ENCODE measurements at regions not wholly inside any gene's neighbourhood (a gene's known extent, or its start where the extent isn't known, plus 50 kb on each side); places are given as distances from the start of the nearest gene placed in this dataset.
A peak's percentile ranks its signal among the peaks of the same experiment; 100 is the strongest.

DNA sequence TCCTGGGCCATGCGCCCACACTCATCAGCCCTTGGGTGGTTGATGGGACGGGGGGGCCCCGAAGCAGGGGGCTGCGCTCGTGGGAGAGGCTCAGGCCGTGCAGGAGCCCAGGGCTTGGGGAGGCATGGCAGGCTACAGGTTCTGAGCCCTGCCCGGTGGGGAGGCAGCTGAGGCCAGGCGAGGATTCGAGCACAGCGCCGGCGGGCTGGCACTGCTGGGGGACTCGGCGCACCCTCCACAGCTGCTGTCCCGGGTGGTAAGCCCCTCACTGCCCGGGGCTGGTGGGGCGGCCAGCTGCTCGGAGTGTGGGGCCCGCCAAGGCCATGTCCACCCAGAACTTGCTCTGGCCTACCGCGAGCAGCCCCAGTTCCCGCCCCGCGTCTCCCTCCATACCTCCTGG, 295.8 kb upstream of the SEL1L start:
- intact Hi-C loops (cut with DNase I; ENCODE audit: low total_unique reads), result no loop called here
- no peak for DNase-seq (ENCODE audit: low spot score in 2 of 2)
- 94 to 99% methylated on average over 19 to 24 of the region's 24 CpGs for WGBS, 2 donors
- TF ChIP-seq POLR2A (IDR thresholded peaks at IDR 0.05), result no peak
- TF ChIP-seq CTCF (IDR thresholded peaks at IDR 0.05), result no peak
- H3K4me3 ChIP-seq (ENCODE audit: low read depth, poor library complexity, severe bottlenecking), result no peak overlapping the region

GRCh38 chr14:81831128-81831820, 297.6 kb upstream of the SEL1L start:
- TF ChIP-seq POLR2A (IDR thresholded peaks at IDR 0.05), result no peak
- no peak for TF ChIP-seq CTCF (IDR thresholded peaks at IDR 0.05)
- peak; percentile 40 to 83 for DNase-seq (ENCODE audit: low spot score in 2 of 2)
- no peak overlapping the region for H3K4me3 ChIP-seq (ENCODE audit: low read depth, poor library complexity, severe bottlenecking)
- intact Hi-C loops (cut with DNase I; ENCODE audit: low total_unique reads), result no loop called here
- 32 to 52% methylated on average over 4 of the region's 4 CpGs for WGBS, 2 donors

GRCh38 chr14:81834308-81834707, 300.7 kb upstream of the SEL1L start:
- TF ChIP-seq CTCF (IDR thresholded peaks at IDR 0.05) (no peak), POLR2A (IDR thresholded peaks at IDR 0.05) (no peak)
- no peak overlapping the region for H3K4me3 ChIP-seq (ENCODE audit: low read depth, poor library complexity, severe bottlenecking)
- intact Hi-C loops (cut with DNase I; ENCODE audit: low total_unique reads), result no loop called here
- no peak for DNase-seq (ENCODE audit: low spot score in 2 of 2)
- WGBS, 2 donors, result 17 to 39% methylated on average over 1 of the region's 1 CpG

DNA sequence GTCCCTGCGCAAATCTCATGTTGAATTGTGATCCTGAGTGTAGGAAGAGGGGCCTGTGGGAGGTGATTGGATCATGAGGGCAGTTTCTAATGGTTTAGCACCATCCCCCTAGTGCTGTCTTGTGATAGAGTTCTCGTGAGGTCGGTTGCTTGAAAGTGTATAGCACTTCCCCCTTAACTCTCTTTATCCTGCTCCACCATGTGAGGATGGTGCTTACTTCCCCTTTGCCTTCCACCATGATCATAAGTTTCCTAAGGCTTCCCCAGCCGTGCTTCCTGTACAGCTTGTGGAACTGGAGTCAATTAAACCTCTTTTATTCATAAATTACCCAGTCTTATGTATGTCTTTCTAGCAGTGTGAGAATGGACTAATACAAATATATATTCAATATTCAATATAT, 303.7 kb upstream of the SEL1L start:
- no peak for TF ChIP-seq POLR2A (IDR thresholded peaks at IDR 0.05)
- no peak for TF ChIP-seq CTCF (IDR thresholded peaks at IDR 0.05)
- DNase-seq (ENCODE audit: low spot score in 2 of 2), result no peak
- no peak overlapping the region for H3K4me3 ChIP-seq (ENCODE audit: low read depth, poor library complexity, severe bottlenecking)
- WGBS, 2 donors, result 73 to 86% methylated on average over 4 of the region's 4 CpGs
- intact Hi-C loops (cut with DNase I; ENCODE audit: low total_unique reads), result no loop called here

GRCh38 chr14:81839056-81839455, 305.4 kb upstream of the SEL1L start:
- intact Hi-C loops (cut with DNase I; ENCODE audit: low total_unique reads), result no loop called here
- TF ChIP-seq CTCF (IDR thresholded peaks at IDR 0.05), result no peak
- TF ChIP-seq POLR2A (IDR thresholded peaks at IDR 0.05), result no peak
- 34 to 42% methylated on average over 2 of the region's 2 CpGs for WGBS, 2 donors
- no peak for DNase-seq (ENCODE audit: low spot score in 2 of 2)
- H3K4me3 ChIP-seq (ENCODE audit: low read depth, poor library complexity, severe bottlenecking), result no peak overlapping the region

DNA sequence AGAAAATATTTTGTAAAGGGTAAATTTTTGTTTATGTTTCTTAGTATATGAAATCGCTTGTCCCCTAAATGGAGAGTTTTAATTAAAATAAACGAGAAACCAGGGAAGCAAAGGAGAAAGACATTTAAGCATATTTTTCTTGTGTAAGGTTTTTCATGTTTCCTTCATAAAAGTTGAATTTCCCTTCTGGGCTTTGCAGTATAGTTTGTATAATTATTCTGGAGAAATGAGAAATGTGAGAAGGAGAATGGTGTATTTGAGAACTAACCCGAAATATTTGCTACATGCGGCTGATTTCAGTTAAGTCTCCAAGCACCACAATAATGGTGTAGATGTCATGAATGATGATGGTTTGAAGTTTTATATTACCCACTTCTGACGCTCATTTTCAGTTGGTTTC, 307.7 kb upstream of the SEL1L start:
- TF ChIP-seq POLR2A (IDR thresholded peaks at IDR 0.05) (no peak), CTCF (IDR thresholded peaks at IDR 0.05) (no peak)
- H3K4me3 ChIP-seq (ENCODE audit: low read depth, poor library complexity, severe bottlenecking), result no peak overlapping the region
- no peak for DNase-seq (ENCODE audit: low spot score in 2 of 2)
- 81 to 82% methylated on average over 5 of the region's 5 CpGs for WGBS, 2 donors
- intact Hi-C loops (cut with DNase I; ENCODE audit: low total_unique reads), result no loop called here
